HCT116 (cell line): ENCODE measurements at regions not wholly inside any gene's neighbourhood (a gene's known extent, or its start where the extent isn't known, plus 50 kb on each side); places are given as distances from the start of the nearest gene placed in this dataset.
"Not testable (repeated sequence)": the region's sequence is repeated elsewhere in the genome, so short reads cannot be mapped to it uniquely, and the experiment has no call there.

ENCODE experiments used
- ATAC-seq: fragments of 200-7000 bp; cut with Tn5 transposase; 2 replicates; pipeline ENCODE4 v1.9.1; 2020; ENCODE audit warnings: mild to moderate bottlenecking, moderate library complexity
- BruUV-seq: library from RNA; stranded (reverse); fragments of 400-500 nt; replicated peaks from 2 replicates; lab custom pipeline; 2021; lab: Mats Ljungman, UMichigan
- CTCF ChIA-PET: fragments of 300-600 bp; sonication (Branson Sonifier 250); formaldehyde crosslinking; loops from one replicate; lab custom pipeline; 2021; ENCODE audit warnings: antibody characterized with exemption; lab: Charles Lee
- POLR2A ChIA-PET: fragments of 300-600, 350-600 bp; sonication (Branson Sonifier 250); formaldehyde crosslinking; loops from one replicate; lab custom pipeline; 2021; ENCODE audit warnings: antibody characterized with exemption; lab: Charles Lee
- RAD21 ChIA-PET, 2 experiments: fragments of 300-600 bp; sonication (Branson Sonifier 250); formaldehyde crosslinking; loops; one replicate each; lab custom pipeline; 2023; ENCODE audit warnings: low total read pairs in 2 of 2; ENCODE audit not compliant: uncharacterized antibody in 2 of 2, unreplicated experiment in 2 of 2, low non-redundant PET in 1 of 2; lab: Charles Lee
- DNase-seq: peaks from one replicate; pipeline ENCODE4 v3.0.0-alpha.2; 2010; ENCODE audit warnings: low read depth, low spot score
- H2AFZ ChIP-seq: fragments of 200-600 bp; shearing (Covaris generic), sonication (generic); 2 replicates; pipeline ENCODE4 v1.6.1; 2017; ENCODE audit warnings: low read depth, mixed run types, mixed read lengths, antibody characterized with exemption, low read length; ENCODE audit not compliant: poor library complexity, severe bottlenecking
- H3K27ac ChIP-seq: 2 replicates; pipeline ENCODE4 v1.5.1; 2012; ENCODE audit warnings: low read depth, low read length
- H3K27me3 ChIP-seq: fragments of 200-600 bp; sonication (generic); 2 replicates; pipeline ENCODE4 v1.6.1; 2016; ENCODE audit warnings: mixed run types, low read length, mixed read lengths; ENCODE audit not compliant: insufficient read depth
- H3K36me3 ChIP-seq, 2 experiments: fragments of 200-500 bp in 1 of 2; fragments of 200-600 bp in 1 of 2; sonication (Bioruptor generic) in 1 of 2; sonication (generic) in 1 of 2; 2 replicates each; pipeline versions ENCODE4 v1.5.1 to v1.6.1; 2014 to 2016; ENCODE audit warnings: low read length in 2 of 2, inconsistent platforms in 1 of 2, mixed read lengths in 1 of 2, mixed run types in 1 of 2; ENCODE audit not compliant: insufficient read depth in 2 of 2, control insufficient read depth in 1 of 2
- H3K4me1 ChIP-seq, 2 experiments: fragments of 200-600 bp in 1 of 2; sonication (generic) in 1 of 2; 2 replicates each; pipeline versions ENCODE4 v1.5.1 to v1.6.1; 2012 to 2017; ENCODE audit warnings: low read length in 2 of 2, inconsistent platforms in 1 of 2, mild to moderate bottlenecking in 1 of 2, mixed read lengths in 1 of 2, mixed run types in 1 of 2, moderate library complexity in 1 of 2; ENCODE audit not compliant: insufficient read depth in 2 of 2, control insufficient read depth in 1 of 2
- H3K4me2 ChIP-seq: fragments of 200-600 bp; sonication (generic); 2 replicates; pipeline ENCODE4 v1.6.1; 2017; ENCODE audit warnings: mixed run types, low read length, mixed read lengths
- H3K4me3 ChIP-seq, 2 experiments: fragments of 200-600 bp in 1 of 2; sonication (generic) in 1 of 2; replicated peaks in 1 of 2; 2 replicates each; pipeline ENCODE4 v1.5.1; 2011 to 2016; ENCODE audit warnings: low read length in 2 of 2, control low read depth in 1 of 2, low read depth in 1 of 2, mild to moderate bottlenecking in 1 of 2, mixed read lengths in 1 of 2, mixed run types in 1 of 2
- H3K79me2 ChIP-seq: fragments of 200-600 bp; sonication (generic); 2 replicates; pipeline ENCODE4 v1.6.1; 2017; ENCODE audit warnings: mild to moderate bottlenecking, mixed run types, low read length, moderate library complexity, mixed read lengths; ENCODE audit not compliant: insufficient read depth
- H3K9ac ChIP-seq: fragments of 200-600 bp; sonication (generic); 2 replicates; pipeline ENCODE4 v1.6.1; 2016; ENCODE audit warnings: low read length, mixed read lengths
- H3K9me2 ChIP-seq: fragments of 200-600 bp; sonication (generic), shearing (Covaris generic); 2 replicates; pipeline ENCODE4 v1.6.1; 2017; ENCODE audit warnings: mixed run types, mild to moderate bottlenecking, moderate library complexity; ENCODE audit not compliant: insufficient read depth
- H3K9me3 ChIP-seq, 2 experiments: fragments of 200-500 bp in 1 of 2; fragments of 200-600 bp in 1 of 2; sonication (Bioruptor generic) in 1 of 2; sonication (generic) in 1 of 2; 2 replicates each; pipeline ENCODE4 v1.6.1; 2014 to 2017; ENCODE audit warnings: low read length in 2 of 2, mixed read lengths in 2 of 2, inconsistent platforms in 1 of 2, low read depth in 1 of 2, mild to moderate bottlenecking in 1 of 2, mixed run types in 1 of 2, moderate library complexity in 1 of 2; ENCODE audit not compliant: control insufficient read depth in 1 of 2, insufficient read depth in 1 of 2
- H4K20me1 ChIP-seq: fragments of 200-600 bp; sonication (generic), shearing (Covaris generic); 2 replicates; pipeline ENCODE4 v1.6.1; 2017; ENCODE audit warnings: mixed run types, mild to moderate bottlenecking, moderate library complexity; ENCODE audit not compliant: insufficient read depth
- ATF3 ChIP-seq: IDR thresholded peaks from 2 replicates; pipeline ENCODE4 v1.6.1; 2012
- CEBPB ChIP-seq: IDR thresholded peaks from 2 replicates; pipeline ENCODE4 v1.6.1; 2012; ENCODE audit warnings: low read depth
- CTCF ChIP-seq, 3 experiments: fragments of 200-600 bp in 1 of 3; sonication (generic) in 1 of 3; IDR thresholded peaks in 2 of 3; conservative IDR thresholded peaks in 1 of 3; 2 replicates each; pipeline ENCODE4 v1.5.1; 2012 to 2017; ENCODE audit warnings: low read depth in 2 of 3, low read length in 2 of 3, antibody characterized with exemption in 1 of 3, borderline replicate concordance in 1 of 3, control low read depth in 1 of 3, mild to moderate bottlenecking in 1 of 3, mixed read lengths in 1 of 3, mixed run types in 1 of 3, moderate library complexity in 1 of 3; ENCODE audit not compliant: insufficient read depth in 1 of 3
- EGR1 ChIP-seq: IDR thresholded peaks from 2 replicates; pipeline ENCODE4 v1.6.1; 2012; ENCODE audit warnings: low read depth
- ELF1 ChIP-seq: IDR thresholded peaks from 2 replicates; pipeline ENCODE4 v1.6.1; 2012; ENCODE audit warnings: low read depth, borderline replicate concordance
- EZH2 ChIP-seq: fragments of 200-600 bp; sonication (generic); IDR thresholded peaks from 2 replicates; pipeline ENCODE4 v1.6.1; 2017; ENCODE audit warnings: antibody characterized with exemption, mixed run types
- EZH2phosphoT487 ChIP-seq: fragments of 200-600 bp; IDR thresholded peaks from 2 replicates; pipeline ENCODE4 v1.6.1; 2018; ENCODE audit warnings: antibody characterized with exemption, borderline replicate concordance
- FOSL1 ChIP-seq: IDR thresholded peaks from 2 replicates; pipeline ENCODE4 v1.6.1; 2012; ENCODE audit warnings: low read depth
- JUND ChIP-seq: IDR thresholded peaks from 2 replicates; pipeline ENCODE4 v1.6.1; 2012
- MAX ChIP-seq: IDR thresholded peaks from 2 replicates; pipeline ENCODE4 v1.6.1; 2012
- POLR2A ChIP-seq: IDR thresholded peaks from 2 replicates; pipeline ENCODE4 v1.7.0; 2011; ENCODE audit warnings: borderline replicate concordance; ENCODE audit not compliant: insufficient read depth, insufficient read length; ENCODE audit errors: extremely low read depth
- POLR2AphosphoS5 ChIP-seq: IDR thresholded peaks from 2 replicates; pipeline ENCODE4 v1.6.1; 2011; ENCODE audit warnings: mild to moderate bottlenecking, low read depth, low read length, moderate library complexity
- RAD21 ChIP-seq: IDR thresholded peaks from 2 replicates; pipeline ENCODE4 v1.6.1; 2012; ENCODE audit warnings: low read depth, mild to moderate bottlenecking
- SP1 ChIP-seq: IDR thresholded peaks from 2 replicates; pipeline ENCODE4 v1.6.1; 2012; ENCODE audit warnings: low read depth
- SRF ChIP-seq: IDR thresholded peaks from 2 replicates; pipeline ENCODE4 v1.6.1; 2012; ENCODE audit warnings: low read depth
- TCF7L2 ChIP-seq: IDR thresholded peaks from 2 replicates; pipeline ENCODE4 v1.7.0; 2011; ENCODE audit warnings: borderline replicate concordance, inconsistent platforms; ENCODE audit not compliant: insufficient read depth, insufficient read length; ENCODE audit errors: extremely low read depth
- ZBTB33 ChIP-seq: IDR thresholded peaks from 2 replicates; pipeline ENCODE4 v1.6.1; 2011; ENCODE audit warnings: mild to moderate bottlenecking, low read length, moderate library complexity; ENCODE audit not compliant: insufficient replicate concordance; ENCODE audit errors: extremely low read depth
- ZFX ChIP-seq: fragments of 450-650 bp; IDR thresholded peaks from 2 replicates; pipeline ENCODE4 v1.6.1; 2017
- ZNF274 ChIP-seq: fragments of 200-500 bp; sonication (Bioruptor generic); IDR thresholded peaks from 2 replicates; pipeline ENCODE4 v1.6.1; 2014; ENCODE audit warnings: mild to moderate bottlenecking, low read depth, low read length, inconsistent platforms
- intact Hi-C: fragments of 100-400 bp; cut with micrococcal nuclease; formaldehyde crosslinking; loops from 2 replicates; pipeline ENCODE4 v1.10.0; 2022

- no peak overlapping the region for H3K27ac ChIP-seq
- BruUV-seq: no TSS peak
- H3K4me2 ChIP-seq: no peak overlapping the region
- ChIA-PET POLR2A (no interaction called here), RAD21 (no interaction called here), CTCF (interaction anchor here (0.7 kb wide), 1 partner anchor 45 kb away, joined by 3 read pairs; no protein-coding TSS in a partner anchor)
- DNase-seq (no peak), ATAC-seq (no peak)
- no peak for TF ChIP-seq POLR2A
- no peak for TF ChIP-seq ZNF274
- no peak for TF ChIP-seq POLR2AphosphoS5
- no peak for TF ChIP-seq TCF7L2
- no peak for TF ChIP-seq EGR1
- no peak for TF ChIP-seq ZBTB33
- no peak for TF ChIP-seq SP1
- TF ChIP-seq RAD21: no peak
- no peak for TF ChIP-seq SRF
- no peak for TF ChIP-seq JUND
- TF ChIP-seq EZH2: no peak
- no peak for TF ChIP-seq CTCF (IDR thresholded peaks at IDR 0.05 in 2 of 3, conservative IDR thresholded peaks at IDR 0.05 in 1 of 3; ENCODE audit: borderline replicate concordance in 1 of 3, insufficient read depth in 1 of 3, low read depth in 2 of 3, low read length in 2 of 3)
- no peak for TF ChIP-seq MAX
- TF ChIP-seq EZH2phosphoT487: no peak
- no peak for TF ChIP-seq ZFX
- TF ChIP-seq ATF3: no peak
- no peak for TF ChIP-seq CEBPB
- no peak for TF ChIP-seq ELF1
- no peak for TF ChIP-seq FOSL1
- H3K79me2 ChIP-seq: no peaks in the 10 kb centered on the region
- H3K27me3 ChIP-seq: no peaks in the 10 kb centered on the region
- no peak overlapping the region for H3K9ac ChIP-seq
- H3K4me3 ChIP-seq: no peak overlapping the region
- no peaks in the 10 kb centered on the region for H4K20me1 ChIP-seq
- no peak overlapping the region for H2AFZ ChIP-seq
- no peaks in the 10 kb centered on the region for H3K36me3 ChIP-seq
- H3K4me1 ChIP-seq: no peaks in the 10 kb centered on the region
- H3K9me3 ChIP-seq: no peaks in the 10 kb centered on the region
- intact Hi-C loops: no loop called here
- H3K9me2 ChIP-seq: no peaks in the 10 kb centered on the region
These were observed 71.2 kb upstream of the ABCA1 start for GRCh38 chr9:104999136-104999535.

GRCh38 chr9:105000529-105000928 is 72.6 kb upstream of the ABCA1 start:
- H3K4me3 ChIP-seq, H3K9me2 ChIP-seq, H3K4me1 ChIP-seq, H3K9ac ChIP-seq, ATAC-seq, intact Hi-C loops, H4K20me1 ChIP-seq, BruUV-seq, RAD21 ChIA-PET, H3K27ac ChIP-seq, CTCF ChIA-PET, DNase-seq, H3K79me2 ChIP-seq, POLR2A ChIA-PET, H2AFZ ChIP-seq, H3K9me3 ChIP-seq, H3K4me2 ChIP-seq, H3K27me3 ChIP-seq, H3K36me3 ChIP-seq: not testable (repeated sequence)
